K562 (cell line): ENCODE measurements at regions not wholly inside any gene's neighbourhood (a gene's known extent, or its start where the extent isn't known, plus 50 kb on each side); places are given as distances from the start of the nearest gene placed in this dataset.

ENCODE experiments used
- ATAC-seq: fragments of 200-7000 bp; cut with Tn5 transposase; 3 replicates; pipeline ENCODE4 v1.9.1; 2020; ENCODE audit warnings: moderate library complexity
- BruUV-seq: library from RNA; stranded (reverse); fragments of 400-500 nt; replicated peaks from 2 replicates; lab custom pipeline; 2021; lab: Mats Ljungman, UMichigan
- CTCF ChIA-PET: fragments of 300-600 bp; formaldehyde crosslinking; extraction: SDS; loops from one replicate; lab custom pipeline; 2021; ENCODE audit warnings: low intra/inter-chr PET ratio; lab: Yijun Ruan, JAX
- POLR2A ChIA-PET: fragments of 300-600, 350-650 bp; sonication (Branson Sonifier 250); formaldehyde crosslinking; extraction: SDS; loops from one replicate; lab custom pipeline; 2021; ENCODE audit warnings: antibody characterized with exemption, inconsistent platforms; lab: Yijun Ruan, JAX
- DNase-seq, 4 experiments: peaks; one replicate each; pipeline versions ENCODE4 v3.0.0 to v3.0.0-alpha.2; 2011 to 2018; ENCODE audit warnings: low spot score in 3 of 4, mixed read lengths in 3 of 4; ENCODE audit errors: extremely low read depth in 1 of 4
- FAIRE-seq: peaks from 2 replicates; lab custom pipeline; 2011; peaks lifted over from hg19 to GRCh38; lab: Jason Lieb, UNC
- H2AFZ ChIP-seq: 2 replicates; pipeline ENCODE4 v1.6.0; 2011; ENCODE audit warnings: low read depth, low read length, control low read depth, inconsistent platforms
- H3K27ac ChIP-seq: fragments of 200-600 bp; 3 replicates; pipeline ENCODE4 v1.8.0; 2011; ENCODE audit warnings: low read depth, mild to moderate bottlenecking, control low read depth, inconsistent platforms, low read length, moderate library complexity, mixed read lengths; ENCODE audit errors: extremely low read depth
- H3K27me3 ChIP-seq, 2 experiments: fragments of 300-600 bp in 1 of 2; 2 replicates in 1 of 2; 3 replicates in 1 of 2; pipeline versions ENCODE4 v1.6.0 to v1.8.0; 2011; ENCODE audit warnings: inconsistent platforms in 2 of 2, low read length in 2 of 2, mild to moderate bottlenecking in 1 of 2, mixed read lengths in 1 of 2, moderate library complexity in 1 of 2; ENCODE audit not compliant: control insufficient read depth in 2 of 2, insufficient read depth in 2 of 2
- H3K36me3 ChIP-seq: fragments of 300-600 bp; 3 replicates; pipeline ENCODE4 v1.8.0; 2011; ENCODE audit warnings: mild to moderate bottlenecking, low read length, inconsistent platforms; ENCODE audit not compliant: control insufficient read depth, insufficient read depth
- H3K4me1 ChIP-seq, 2 experiments: fragments of 200-600 bp in 1 of 2; replicated peaks in 1 of 2; 2 replicates in 1 of 2; 3 replicates in 1 of 2; pipeline versions ENCODE4 v1.5.1 to v1.8.0; 2011; ENCODE audit warnings: inconsistent platforms in 2 of 2, low read length in 2 of 2, mild to moderate bottlenecking in 1 of 2, mixed read lengths in 1 of 2, moderate library complexity in 1 of 2; ENCODE audit not compliant: control insufficient read depth in 2 of 2, insufficient read depth in 2 of 2
- H3K4me2 ChIP-seq: 2 replicates; pipeline ENCODE4 v1.6.1; 2011; ENCODE audit warnings: low read length, control low read depth, inconsistent platforms, mixed read lengths; ENCODE audit not compliant: insufficient read depth
- H3K4me3 ChIP-seq: fragments of 200-600 bp; sonication (generic), shearing (Covaris generic); 2 replicates; pipeline ENCODE4 v1.5.1; 2016; ENCODE audit warnings: control low read depth, inconsistent platforms
- H3K79me2 ChIP-seq: fragments of 200-600 bp; 3 replicates; pipeline ENCODE4 v1.8.0; 2011; ENCODE audit warnings: low read length, inconsistent platforms; ENCODE audit not compliant: control insufficient read depth, insufficient read depth
- H3K9ac ChIP-seq, 2 experiments: 2 replicates each; pipeline versions ENCODE4 v1.6.0 to v1.6.1; 2011; ENCODE audit warnings: low read depth in 2 of 2, low read length in 2 of 2, control low read depth in 1 of 2, inconsistent platforms in 1 of 2, mild to moderate bottlenecking in 1 of 2, mixed read lengths in 1 of 2; ENCODE audit not compliant: insufficient read depth in 1 of 2
- H3K9me1 ChIP-seq: one replicate; pipeline ENCODE4 v1.6.0; 2011; ENCODE audit warnings: inconsistent platforms, mild to moderate bottlenecking, low read length, moderate library complexity; ENCODE audit not compliant: control insufficient read depth, insufficient read depth
- H3K9me3 ChIP-seq: replicated peaks from 2 replicates; pipeline ENCODE4 v1.5.1; 2011; ENCODE audit warnings: low read depth, low read length, inconsistent platforms; ENCODE audit not compliant: control insufficient read depth, insufficient read depth
- H4K20me1 ChIP-seq: replicated peaks from 2 replicates; pipeline ENCODE4 v1.6.1; 2011; ENCODE audit warnings: low read length, inconsistent platforms, mixed read lengths; ENCODE audit not compliant: control insufficient read depth, insufficient read depth
- ADNP ChIP-seq: fragments of 200-800 bp; sonication (Bioruptor generic); IDR thresholded peaks from 2 replicates; pipeline ENCODE4 v1.6.1; 2016; ENCODE audit warnings: missing genetic modification characterization, missing compliant biosample characterization
- CHCHD3 ChIP-seq: fragments of 250-450 bp; sonication (Bioruptor Pico); IDR thresholded peaks from 2 replicates; pipeline ENCODE4 v2.1.2; 2022; ENCODE audit warnings: mild to moderate bottlenecking
- JUNB ChIP-seq: fragments of 450-650 bp; formaldehyde crosslinking; conservative IDR thresholded peaks from 2 replicates; pipeline ENCODE4 v1.4.0; 2020; ENCODE audit warnings: mild to moderate bottlenecking
- KLF13 ChIP-seq: fragments of 450-650 bp; IDR thresholded peaks from 2 replicates; pipeline ENCODE4 v1.6.1; 2016; ENCODE audit warnings: missing genetic modification characterization, low read depth, mild to moderate bottlenecking, missing compliant biosample characterization, moderate library complexity, borderline replicate concordance
- MAFK ChIP-seq: IDR thresholded peaks from 2 replicates; pipeline ENCODE4 v1.6.1; 2011; ENCODE audit warnings: low read length, improper control_type of control experiment
- RAD21 ChIP-seq, 2 experiments: fragments of 250-450 bp in 1 of 2; fragments of 450-650 bp in 1 of 2; sonication (Bioruptor Pico) in 1 of 2; formaldehyde crosslinking in 1 of 2; IDR thresholded peaks in 1 of 2; conservative IDR thresholded peaks in 1 of 2; 2 replicates each; pipeline versions ENCODE4 v1.4.0 to v1.8.0; 2020 to 2022; ENCODE audit warnings: mild to moderate bottlenecking in 2 of 2, moderate library complexity in 1 of 2
- RBM15 ChIP-seq: fragments of 200-400 bp; formaldehyde crosslinking; IDR thresholded peaks from 2 replicates; pipeline ENCODE4 v1.6.1; 2018; ENCODE audit warnings: mild to moderate bottlenecking, low read length, moderate library complexity; ENCODE audit not compliant: insufficient read depth
- RFX5 ChIP-seq: IDR thresholded peaks from 2 replicates; pipeline ENCODE4 v1.6.1; 2011; ENCODE audit warnings: low read depth, mild to moderate bottlenecking, improper control_type of control experiment, low read length
- SRSF3 ChIP-seq: fragments of 200-400 bp; formaldehyde crosslinking; IDR thresholded peaks from 2 replicates; pipeline ENCODE4 v1.6.1; 2016; ENCODE audit warnings: mild to moderate bottlenecking, low read length, moderate library complexity; ENCODE audit not compliant: insufficient read depth
- TAF1 ChIP-seq: IDR thresholded peaks from 2 replicates; pipeline ENCODE4 v1.6.1; 2011; ENCODE audit warnings: mild to moderate bottlenecking, low read length, moderate library complexity; ENCODE audit not compliant: insufficient read depth, control insufficient read depth, severe bottlenecking; ENCODE audit errors: extremely low read depth
- ZBTB7A ChIP-seq: IDR thresholded peaks from 2 replicates; pipeline ENCODE4 v1.6.1; 2011; ENCODE audit warnings: low read depth, mild to moderate bottlenecking, low read length, moderate library complexity, borderline replicate concordance; ENCODE audit not compliant: control insufficient read depth
- ZNF253 ChIP-seq: fragments of 250-450 bp; sonication (Bioruptor Pico); conservative IDR thresholded peaks from 2 replicates; pipeline ENCODE4 v1.6.1; 2021; ENCODE audit warnings: mild to moderate bottlenecking
- ZNF511 ChIP-seq: sonication (generic); formaldehyde crosslinking; IDR thresholded peaks from 2 replicates; pipeline ENCODE4 v1.8.0; 2022; ENCODE audit warnings: mild to moderate bottlenecking, missing genetic modification reagents
- ZNF644 ChIP-seq: fragments of 200-800 bp; sonication (Bioruptor generic); IDR thresholded peaks from 2 replicates; pipeline ENCODE4 v1.6.1; 2016; ENCODE audit warnings: low read depth, missing genetic modification characterization, missing compliant biosample characterization
- whole genome bisulfite sequencing: fragments of 100-300 bp; shearing (Covaris generic); methylation state at CpG from one replicate; pipeline ENCODE4 v1.1.6; 2016; ENCODE audit warnings: low coverage, mixed read lengths; ENCODE audit not compliant: insufficient coverage; ENCODE audit errors: missing lambda C conversion rate; 5-methylcytosine and 5-hydroxymethylcytosine counted together
- in situ Hi-C: fragments of 300-500 bp; cut with MboI; formaldehyde crosslinking; loops from 4 replicates; pipeline ENCODE4 v1.15.0; 2018; ENCODE audit warnings: inconsistent platforms, mixed read lengths
- intact Hi-C: fragments of 100-400 bp; cut with micrococcal nuclease; formaldehyde crosslinking; loops from 2 replicates; pipeline ENCODE4 v1.14.2; 2022
- TF ChIP-seq, protein P1 (sequence below): fragments of 250-450 bp; sonication (Bioruptor Pico); IDR thresholded peaks from 2 replicates; pipeline ENCODE4 v1.8.0; 2021; ENCODE audit warnings: mild to moderate bottlenecking, moderate library complexity
- TF ChIP-seq, protein P2 (sequence below): IDR thresholded peaks from 3 replicates; pipeline ENCODE4 v1.6.1; 2011; ENCODE audit warnings: borderline replicate concordance, mild to moderate bottlenecking, moderate library complexity; ENCODE audit not compliant: insufficient read length; ENCODE audit errors: extremely low read depth

DNA sequence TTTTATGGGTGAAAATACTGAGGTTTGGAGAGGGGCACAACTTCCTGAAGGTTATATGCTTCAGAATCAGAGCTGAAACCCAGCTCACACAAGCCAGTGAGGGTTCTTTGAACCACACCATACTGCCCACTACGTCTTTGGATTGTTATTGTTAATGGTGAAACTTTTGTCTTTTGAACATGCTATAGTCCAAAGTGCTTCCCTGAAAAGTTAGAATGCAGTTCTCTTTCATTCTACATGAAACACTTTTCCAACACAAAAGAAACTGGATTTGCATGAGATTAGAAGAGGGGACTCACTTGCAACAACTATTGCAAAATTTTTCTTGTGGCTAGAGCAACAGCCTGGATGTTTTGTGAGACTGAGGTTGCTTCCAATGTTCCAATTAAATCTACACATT is 473.6 kb downstream of the SOX2 start:
- DNase-seq (no peak), FAIRE-seq (no peak), ATAC-seq (no peak)
- WGBS: 0% methylated on average over 1 of the region's 1 CpG
- intact Hi-C loops (no loop called here), in situ Hi-C loops (no loop called here)
- Histone ChIP-seq H3K9me3 (no peaks in the 10 kb centered on the region), H3K9ac (no peak overlapping the region), H3K4me2 (no peak overlapping the region), H4K20me1 (no peaks in the 10 kb centered on the region), H3K27me3 (no peaks in the 10 kb centered on the region; a peak in 2 of 5 replicates), H3K36me3 (no peaks in the 10 kb centered on the region), H3K4me3 (no peak overlapping the region), H3K79me2 (no peaks in the 10 kb centered on the region), H3K27ac (no peak overlapping the region), H3K4me1 (no peaks in the 10 kb centered on the region), H3K9me1 (no peaks in the 10 kb centered on the region), H2AFZ (no peak overlapping the region)
- no TSS peak for BruUV-seq
- ChIA-PET POLR2A (no interaction called here), CTCF (no interaction called here)
- TF ChIP-seq RAD21 (CRISPR knock-in tag; conservative IDR thresholded peaks at IDR 0.05 in 1 of 2, IDR thresholded peaks at IDR 0.05 in 1 of 2) (no peak), ZNF253 (no peak), ZBTB7A (no peak), TAF1 (no peak), CHCHD3 (CRISPR knock-in tag) (no peak), KLF13 (tag) (no peak), ZNF644 (tag) (no peak), JUNB (CRISPR knock-in tag) (no peak), RFX5 (no peak), ZNF511 (CRISPR knock-in tag) (no peak), MAFK (no peak), SRSF3 (no peak), ADNP (tag) (no peak), RBM15 (no peak)
- TF ChIP-seq, protein P1, sequence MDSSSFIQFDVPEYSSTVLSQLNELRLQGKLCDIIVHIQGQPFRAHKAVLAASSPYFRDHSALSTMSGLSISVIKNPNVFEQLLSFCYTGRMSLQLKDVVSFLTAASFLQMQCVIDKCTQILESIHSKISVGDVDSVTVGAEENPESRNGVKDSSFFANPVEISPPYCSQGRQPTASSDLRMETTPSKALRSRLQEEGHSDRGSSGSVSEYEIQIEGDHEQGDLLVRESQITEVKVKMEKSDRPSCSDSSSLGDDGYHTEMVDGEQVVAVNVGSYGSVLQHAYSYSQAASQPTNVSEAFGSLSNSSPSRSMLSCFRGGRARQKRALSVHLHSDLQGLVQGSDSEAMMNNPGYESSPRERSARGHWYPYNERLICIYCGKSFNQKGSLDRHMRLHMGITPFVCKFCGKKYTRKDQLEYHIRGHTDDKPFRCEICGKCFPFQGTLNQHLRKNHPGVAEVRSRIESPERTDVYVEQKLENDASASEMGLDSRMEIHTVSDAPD (CRISPR knock-in tag): no peak
- TF ChIP-seq, protein P2, sequence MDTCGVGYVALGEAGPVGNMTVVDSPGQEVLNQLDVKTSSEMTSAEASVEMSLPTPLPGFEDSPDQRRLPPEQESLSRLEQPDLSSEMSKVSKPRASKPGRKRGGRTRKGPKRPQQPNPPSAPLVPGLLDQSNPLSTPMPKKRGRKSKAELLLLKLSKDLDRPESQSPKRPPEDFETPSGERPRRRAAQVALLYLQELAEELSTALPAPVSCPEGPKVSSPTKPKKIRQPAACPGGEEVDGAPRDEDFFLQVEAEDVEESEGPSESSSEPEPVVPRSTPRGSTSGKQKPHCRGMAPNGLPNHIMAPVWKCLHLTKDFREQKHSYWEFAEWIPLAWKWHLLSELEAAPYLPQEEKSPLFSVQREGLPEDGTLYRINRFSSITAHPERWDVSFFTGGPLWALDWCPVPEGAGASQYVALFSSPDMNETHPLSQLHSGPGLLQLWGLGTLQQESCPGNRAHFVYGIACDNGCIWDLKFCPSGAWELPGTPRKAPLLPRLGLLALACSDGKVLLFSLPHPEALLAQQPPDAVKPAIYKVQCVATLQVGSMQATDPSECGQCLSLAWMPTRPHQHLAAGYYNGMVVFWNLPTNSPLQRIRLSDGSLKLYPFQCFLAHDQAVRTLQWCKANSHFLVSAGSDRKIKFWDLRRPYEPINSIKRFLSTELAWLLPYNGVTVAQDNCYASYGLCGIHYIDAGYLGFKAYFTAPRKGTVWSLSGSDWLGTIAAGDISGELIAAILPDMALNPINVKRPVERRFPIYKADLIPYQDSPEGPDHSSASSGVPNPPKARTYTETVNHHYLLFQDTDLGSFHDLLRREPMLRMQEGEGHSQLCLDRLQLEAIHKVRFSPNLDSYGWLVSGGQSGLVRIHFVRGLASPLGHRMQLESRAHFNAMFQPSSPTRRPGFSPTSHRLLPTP: no peak
